Neural cell (in vitro differentiated cells): ENCODE measurements at regions not wholly inside any gene's neighbourhood (a gene's known extent, or its start where the extent isn't known, plus 50 kb on each side); places are given as distances from the start of the nearest gene placed in this dataset.

ENCODE experiments used
- H2AFZ ChIP-seq: fragments of 200-600, 300-800 bp; sonication (generic), shearing (Covaris generic); 2 replicates; pipeline ENCODE4 v1.6.0; 2014; ENCODE audit warnings: low read depth, mild to moderate bottlenecking, antibody characterized with exemption, low read length, moderate library complexity
- H3F3A ChIP-seq: fragments of 200-600 bp; shearing (Covaris generic); 2 replicates; pipeline ENCODE4 v1.6.1; 2016; ENCODE audit warnings: mild to moderate bottlenecking, moderate library complexity, mixed read lengths, antibody characterized with exemption, low read length; ENCODE audit not compliant: insufficient read depth, poor library complexity, severe bottlenecking
- H3K27ac ChIP-seq: fragments of 200-600, 300-800 bp; sonication (generic), shearing (Covaris generic); 2 replicates; pipeline ENCODE4 v1.5.1; 2014; ENCODE audit warnings: mild to moderate bottlenecking, low read length, moderate library complexity
- H3K27me3 ChIP-seq: fragments of 300-800, 200-600 bp; sonication (generic), shearing (Covaris generic); 2 replicates; pipeline ENCODE4 v1.6.0; 2014; ENCODE audit warnings: mild to moderate bottlenecking, low read depth, low read length, moderate library complexity; ENCODE audit not compliant: insufficient read depth
- H3K36me3 ChIP-seq: fragments of 300-800, 200-600 bp; sonication (generic), shearing (Covaris generic); 2 replicates; pipeline ENCODE4 v1.5.1; 2014; ENCODE audit warnings: mild to moderate bottlenecking, antibody characterized with exemption, low read length, moderate library complexity; ENCODE audit not compliant: insufficient read depth
- H3K4me2 ChIP-seq: fragments of 300-800, 200-600 bp; sonication (generic), shearing (Covaris generic); 2 replicates; pipeline ENCODE4 v1.6.0; 2014; ENCODE audit warnings: mild to moderate bottlenecking, low read length
- H3K4me3 ChIP-seq: fragments of 300-800, 200-600 bp; sonication (generic), shearing (Covaris generic); 2 replicates; pipeline ENCODE4 v1.5.1; 2014; ENCODE audit warnings: mild to moderate bottlenecking, low read length, moderate library complexity
- H3K79me2 ChIP-seq: fragments of 200-600 bp; shearing (Covaris generic); replicated peaks from 2 replicates; pipeline ENCODE4 v1.6.0; 2014; ENCODE audit warnings: mild to moderate bottlenecking, low read length, moderate library complexity; ENCODE audit not compliant: insufficient read depth
- H3K9ac ChIP-seq: fragments of 300-800, 200-600 bp; sonication (generic), shearing (Covaris generic); 2 replicates; pipeline ENCODE4 v1.6.1; 2016; ENCODE audit warnings: mild to moderate bottlenecking, low read length, mixed read lengths
- H3K9me2 ChIP-seq: fragments of 200-600 bp; shearing (Covaris generic); 2 replicates; pipeline ENCODE4 v1.6.1; 2016; ENCODE audit warnings: mild to moderate bottlenecking, low read length, mixed read lengths; ENCODE audit not compliant: insufficient read depth
- H3K9me3 ChIP-seq: fragments of 200-600, 300-800 bp; sonication (generic), shearing (Covaris generic); 2 replicates; pipeline ENCODE4 v1.6.1; 2016; ENCODE audit warnings: mild to moderate bottlenecking, mixed run types, low read length, moderate library complexity, mixed read lengths
- H4K20me1 ChIP-seq: fragments of 200-600 bp; shearing (Covaris generic); 2 replicates; pipeline ENCODE4 v1.6.1; 2016; ENCODE audit warnings: mild to moderate bottlenecking, mixed run types; ENCODE audit not compliant: insufficient read depth
- EP300 ChIP-seq: fragments of 450-650 bp; conservative IDR thresholded peaks from 2 replicates; pipeline ENCODE4 v1.6.1; 2014; ENCODE audit warnings: antibody characterized with exemption, mild to moderate bottlenecking, moderate library complexity; ENCODE audit not compliant: poor library complexity, severe bottlenecking
- EZH2 ChIP-seq: fragments of 200-600, 300-800 bp; shearing (Covaris generic), sonication (generic); IDR thresholded peaks from 2 replicates; pipeline ENCODE4 v1.6.1; 2014; ENCODE audit warnings: antibody characterized with exemption, low read length, borderline replicate concordance, mild to moderate bottlenecking; ENCODE audit not compliant: insufficient read depth, poor library complexity, severe bottlenecking
- MXI1 ChIP-seq: fragments of 450-650 bp; conservative IDR thresholded peaks from 2 replicates; pipeline ENCODE4 v1.6.1; 2014; ENCODE audit warnings: antibody characterized with exemption, mild to moderate bottlenecking; ENCODE audit not compliant: poor library complexity, severe bottlenecking
- POLR2AphosphoS5 ChIP-seq: IDR thresholded peaks from 2 replicates; pipeline ENCODE4 v1.6.1; 2012
- RAD21 ChIP-seq: fragments of 450-650 bp; conservative IDR thresholded peaks from 2 replicates; pipeline ENCODE4 v1.6.1; 2014; ENCODE audit warnings: antibody characterized with exemption, mild to moderate bottlenecking, moderate library complexity
- SMC3 ChIP-seq: fragments of 450-650 bp; conservative IDR thresholded peaks from 2 replicates; pipeline ENCODE4 v1.6.1; 2014; ENCODE audit warnings: antibody characterized with exemption, mild to moderate bottlenecking, moderate library complexity; ENCODE audit not compliant: poor library complexity
- TAF1 ChIP-seq: IDR thresholded peaks from 2 replicates; pipeline ENCODE4 v1.6.1; 2012; ENCODE audit warnings: low read depth
- TF ChIP-seq, protein P1 (sequence below): fragments of 450-650 bp; IDR thresholded peaks from 2 replicates; pipeline ENCODE4 v1.5.1; 2014; ENCODE audit warnings: antibody characterized with exemption, mild to moderate bottlenecking, moderate library complexity; ENCODE audit not compliant: poor library complexity, severe bottlenecking
- TF ChIP-seq, protein P2 (sequence below): IDR thresholded peaks from 2 replicates; pipeline ENCODE4 v1.6.1; 2012; ENCODE audit warnings: borderline replicate concordance

DNA sequence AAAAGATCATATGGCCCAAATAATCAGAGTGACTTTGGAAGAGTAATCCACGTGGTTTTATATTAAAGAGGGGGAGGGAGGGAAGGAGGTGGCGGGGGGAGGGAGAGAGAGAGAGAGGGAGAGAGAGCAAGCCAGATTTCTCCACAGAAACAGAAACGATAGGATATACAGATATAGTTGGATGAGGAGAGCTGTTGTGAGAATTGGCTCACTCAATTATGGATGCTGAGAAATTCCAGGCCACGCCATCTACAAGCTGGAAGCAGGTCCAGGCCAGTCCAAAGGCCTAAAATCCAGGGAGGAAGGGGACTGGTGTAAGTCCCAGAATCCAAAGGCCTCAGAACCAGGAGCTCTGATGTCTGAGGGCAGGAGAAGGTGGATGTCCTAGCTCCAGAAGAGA lies 75.5 kb downstream of the CXCL12 start:
- Histone ChIP-seq H3K9me2 (no peaks in the 10 kb centered on the region), H3K36me3 (no peaks in the 10 kb centered on the region), H3K27me3 (peaks cover 3% of the 10 kb centered on the region), H2AFZ (no peak overlapping the region), H4K20me1 (no peaks in the 10 kb centered on the region), H3F3A (no peaks in the 10 kb centered on the region), H3K4me3 (no peak overlapping the region), H3K79me2 (no peaks in the 10 kb centered on the region), H3K27ac (no peak overlapping the region), H3K9me3 (no peaks in the 10 kb centered on the region), H3K9ac (no peak overlapping the region), H3K4me2 (no peak overlapping the region)
- TF ChIP-seq MXI1 (no peak), POLR2AphosphoS5 (no peak), EP300 (no peak), RAD21 (no peak)
- TF ChIP-seq, protein P1, sequence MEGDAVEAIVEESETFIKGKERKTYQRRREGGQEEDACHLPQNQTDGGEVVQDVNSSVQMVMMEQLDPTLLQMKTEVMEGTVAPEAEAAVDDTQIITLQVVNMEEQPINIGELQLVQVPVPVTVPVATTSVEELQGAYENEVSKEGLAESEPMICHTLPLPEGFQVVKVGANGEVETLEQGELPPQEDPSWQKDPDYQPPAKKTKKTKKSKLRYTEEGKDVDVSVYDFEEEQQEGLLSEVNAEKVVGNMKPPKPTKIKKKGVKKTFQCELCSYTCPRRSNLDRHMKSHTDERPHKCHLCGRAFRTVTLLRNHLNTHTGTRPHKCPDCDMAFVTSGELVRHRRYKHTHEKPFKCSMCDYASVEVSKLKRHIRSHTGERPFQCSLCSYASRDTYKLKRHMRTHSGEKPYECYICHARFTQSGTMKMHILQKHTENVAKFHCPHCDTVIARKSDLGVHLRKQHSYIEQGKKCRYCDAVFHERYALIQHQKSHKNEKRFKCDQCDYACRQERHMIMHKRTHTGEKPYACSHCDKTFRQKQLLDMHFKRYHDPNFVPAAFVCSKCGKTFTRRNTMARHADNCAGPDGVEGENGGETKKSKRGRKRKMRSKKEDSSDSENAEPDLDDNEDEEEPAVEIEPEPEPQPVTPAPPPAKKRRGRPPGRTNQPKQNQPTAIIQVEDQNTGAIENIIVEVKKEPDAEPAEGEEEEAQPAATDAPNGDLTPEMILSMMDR, result no peak

DNA sequence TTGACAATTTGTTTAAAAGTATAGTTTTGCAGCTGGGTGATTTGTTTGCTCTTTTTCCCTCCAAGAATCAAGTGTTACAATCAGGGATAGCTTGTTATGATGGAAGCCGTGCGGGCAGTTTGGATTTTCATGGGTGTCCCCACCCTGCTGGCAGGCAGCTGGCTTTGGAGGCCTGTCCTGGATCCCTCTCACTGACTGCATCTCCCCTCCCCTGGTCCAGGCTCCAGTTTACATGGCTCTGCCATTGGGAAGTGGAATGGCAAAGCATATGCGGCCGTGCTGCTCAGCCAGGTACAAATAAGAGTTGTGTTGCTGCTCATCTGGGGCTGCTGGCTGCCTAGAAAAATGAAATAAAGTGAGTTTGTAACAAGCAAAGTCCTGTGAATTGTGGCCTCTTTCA lies 76.0 kb downstream of the CXCL12 start:
- no peak overlapping the region for H2AFZ ChIP-seq
- no peak overlapping the region for H3K4me2 ChIP-seq
- H3K4me3 ChIP-seq, result no peak overlapping the region
- H3K9ac ChIP-seq, result no peak overlapping the region
- H3K27ac ChIP-seq, result no peak overlapping the region
- H3K9me2 ChIP-seq, result no peaks in the 10 kb centered on the region
- peaks cover 3% of the 10 kb centered on the region for H3K27me3 ChIP-seq
- H3K9me3 ChIP-seq, result no peaks in the 10 kb centered on the region
- H3F3A ChIP-seq, result no peaks in the 10 kb centered on the region
- H3K36me3 ChIP-seq, result no peaks in the 10 kb centered on the region
- TF ChIP-seq POLR2AphosphoS5 (no peak), EZH2 (no peak), MXI1 (no peak), RAD21 (no peak), SMC3 (no peak), TAF1 (no peak), EP300 (no peak)
- TF ChIP-seq, protein P2, sequence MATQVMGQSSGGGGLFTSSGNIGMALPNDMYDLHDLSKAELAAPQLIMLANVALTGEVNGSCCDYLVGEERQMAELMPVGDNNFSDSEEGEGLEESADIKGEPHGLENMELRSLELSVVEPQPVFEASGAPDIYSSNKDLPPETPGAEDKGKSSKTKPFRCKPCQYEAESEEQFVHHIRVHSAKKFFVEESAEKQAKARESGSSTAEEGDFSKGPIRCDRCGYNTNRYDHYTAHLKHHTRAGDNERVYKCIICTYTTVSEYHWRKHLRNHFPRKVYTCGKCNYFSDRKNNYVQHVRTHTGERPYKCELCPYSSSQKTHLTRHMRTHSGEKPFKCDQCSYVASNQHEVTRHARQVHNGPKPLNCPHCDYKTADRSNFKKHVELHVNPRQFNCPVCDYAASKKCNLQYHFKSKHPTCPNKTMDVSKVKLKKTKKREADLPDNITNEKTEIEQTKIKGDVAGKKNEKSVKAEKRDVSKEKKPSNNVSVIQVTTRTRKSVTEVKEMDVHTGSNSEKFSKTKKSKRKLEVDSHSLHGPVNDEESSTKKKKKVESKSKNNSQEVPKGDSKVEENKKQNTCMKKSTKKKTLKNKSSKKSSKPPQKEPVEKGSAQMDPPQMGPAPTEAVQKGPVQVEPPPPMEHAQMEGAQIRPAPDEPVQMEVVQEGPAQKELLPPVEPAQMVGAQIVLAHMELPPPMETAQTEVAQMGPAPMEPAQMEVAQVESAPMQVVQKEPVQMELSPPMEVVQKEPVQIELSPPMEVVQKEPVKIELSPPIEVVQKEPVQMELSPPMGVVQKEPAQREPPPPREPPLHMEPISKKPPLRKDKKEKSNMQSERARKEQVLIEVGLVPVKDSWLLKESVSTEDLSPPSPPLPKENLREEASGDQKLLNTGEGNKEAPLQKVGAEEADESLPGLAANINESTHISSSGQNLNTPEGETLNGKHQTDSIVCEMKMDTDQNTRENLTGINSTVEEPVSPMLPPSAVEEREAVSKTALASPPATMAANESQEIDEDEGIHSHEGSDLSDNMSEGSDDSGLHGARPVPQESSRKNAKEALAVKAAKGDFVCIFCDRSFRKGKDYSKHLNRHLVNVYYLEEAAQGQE, result no peak
- TF ChIP-seq, protein P1, result no peak
- no peaks in the 10 kb centered on the region for H3K79me2 ChIP-seq
- H4K20me1 ChIP-seq, result no peaks in the 10 kb centered on the region
